HG03045 (cell line): ENCODE measurements at regions not wholly inside any gene's neighbourhood (a gene's known extent, or its start where the extent isn't known, plus 50 kb on each side); places are given as distances from the start of the nearest gene placed in this dataset.

Experiments used
- ATAC-seq: cut with Tn5 transposase; IDR thresholded peaks from one replicate; pipeline ENCODE4 v1.9.1; 2021; ENCODE audit warnings: mild to moderate bottlenecking, moderate library complexity; ENCODE audit not compliant: unreplicated experiment

DNA sequence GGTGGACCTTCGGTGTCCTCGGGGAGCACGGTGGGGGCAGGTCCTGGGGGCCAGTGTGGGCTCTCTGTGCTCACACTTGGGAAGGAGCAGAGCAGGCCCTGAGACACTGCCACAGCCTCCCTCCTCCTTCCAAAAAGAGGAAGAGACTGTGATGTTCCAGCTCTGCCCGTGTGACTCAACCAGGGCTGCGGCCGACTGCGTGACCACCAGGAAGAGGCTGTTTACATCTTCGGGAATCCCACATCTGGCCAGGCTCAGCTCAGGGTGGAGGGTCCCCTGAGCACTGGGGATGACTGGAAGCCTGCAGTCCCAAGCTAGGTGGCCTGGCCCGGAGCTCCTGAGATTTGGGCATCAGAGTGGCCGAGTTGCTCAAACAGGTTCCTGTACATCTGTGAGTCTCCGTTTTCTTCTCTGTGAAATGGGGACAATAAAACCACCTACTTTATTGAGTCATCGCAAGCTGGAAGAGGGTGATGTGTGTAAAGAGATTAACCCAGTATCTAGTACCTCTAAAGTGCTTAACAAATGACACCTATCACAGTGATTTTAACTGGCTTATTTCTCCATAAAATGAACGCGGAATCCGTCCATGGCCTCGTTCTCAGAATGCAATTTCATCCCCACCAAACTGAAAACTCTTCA, 242.1 kb downstream of the DLL1 start:
- ATAC-seq, result no peak

DNA sequence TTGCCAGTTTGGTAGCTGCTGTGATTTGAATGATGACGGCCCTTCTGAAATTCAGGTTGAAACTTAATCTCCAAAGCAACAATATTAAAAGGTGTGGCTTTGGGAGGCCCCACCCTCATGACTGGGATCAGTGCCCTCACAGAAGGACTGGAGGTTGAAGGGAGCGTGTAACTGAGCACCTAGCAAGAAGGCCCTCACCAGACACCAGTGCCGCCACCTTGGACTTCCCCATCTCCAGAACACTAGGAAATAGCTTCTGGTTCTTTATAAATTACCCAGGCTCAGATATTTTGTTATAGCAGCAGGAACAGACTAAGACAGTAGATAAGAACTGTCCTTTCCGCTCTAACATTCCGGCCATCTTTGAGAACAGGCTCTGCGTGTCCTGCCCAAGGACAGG, 243.1 kb downstream of the DLL1 start:
- no peak for ATAC-seq

DNA sequence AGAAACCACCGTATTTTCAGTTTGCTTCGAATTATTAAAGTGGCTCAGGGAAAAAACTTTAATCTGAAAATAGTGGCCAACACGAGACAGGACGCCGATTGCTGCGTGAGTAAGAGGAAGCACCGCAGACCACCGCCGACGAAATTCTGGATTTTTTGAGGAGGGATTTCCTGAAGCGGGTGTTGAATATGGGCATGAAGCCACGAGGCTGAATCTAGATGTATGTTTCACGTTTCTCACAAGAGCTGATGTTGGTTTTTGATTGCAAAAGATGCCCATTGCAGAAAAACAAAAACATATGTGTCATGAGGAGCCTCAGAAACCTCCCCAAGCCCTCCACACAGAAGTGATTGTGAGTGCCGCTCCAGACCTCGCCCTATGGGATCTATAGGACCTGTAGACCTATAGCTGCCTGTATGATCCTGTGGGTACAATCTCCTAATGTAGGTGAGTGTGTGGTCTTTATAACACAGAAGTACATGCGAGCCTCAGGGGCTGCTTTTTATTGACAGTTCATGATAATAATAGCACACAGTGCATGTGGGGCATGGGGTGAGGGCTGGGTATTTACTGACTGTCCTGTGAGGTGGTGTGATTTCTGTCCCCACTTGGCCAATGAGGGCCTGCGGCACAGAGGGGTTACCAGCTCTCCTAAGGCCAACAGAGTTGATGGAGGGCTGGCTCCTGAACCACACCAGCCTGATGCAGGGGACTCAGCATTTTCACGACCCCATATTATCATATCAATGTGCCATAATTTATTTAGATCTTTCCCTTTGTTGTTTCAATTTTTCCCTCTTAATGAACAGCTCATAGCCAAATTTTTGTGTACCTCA, 243.9 kb downstream of the DLL1 start:
- no peak for ATAC-seq

DNA sequence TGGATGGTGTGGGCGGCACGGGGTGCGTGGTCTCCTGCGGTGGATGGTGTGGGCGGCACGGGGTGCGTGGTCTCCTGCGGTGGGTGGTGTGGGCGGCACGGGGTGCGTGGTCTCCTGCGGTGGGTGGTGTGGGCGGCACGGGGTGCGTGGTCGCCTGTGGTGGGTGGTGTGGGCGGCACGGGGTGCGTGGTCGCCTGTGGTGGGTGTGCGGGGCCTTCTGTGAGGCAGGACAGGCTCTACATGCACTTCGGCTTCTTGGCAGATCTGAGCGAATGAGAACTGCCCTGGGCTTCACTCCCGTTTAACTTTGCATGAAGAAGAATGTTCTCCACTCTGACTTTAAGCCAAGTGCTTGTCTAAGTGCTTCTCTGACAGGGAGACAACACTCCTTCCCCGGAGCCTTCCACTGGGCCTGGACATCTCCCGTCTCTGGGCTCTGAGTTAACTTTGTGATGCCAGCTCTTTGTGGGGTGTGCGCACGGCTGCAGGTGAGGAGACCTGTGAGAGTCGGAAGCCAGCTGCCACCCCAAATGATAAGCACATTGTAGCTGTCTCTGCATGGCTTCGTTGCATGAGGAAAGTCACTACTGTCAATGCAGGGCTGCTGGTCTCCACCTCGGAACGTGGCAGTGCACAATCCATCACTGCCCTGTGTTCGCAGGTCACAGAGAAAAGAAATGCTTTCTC, 244.8 kb downstream of the DLL1 start:
- ATAC-seq, result no peak

DNA sequence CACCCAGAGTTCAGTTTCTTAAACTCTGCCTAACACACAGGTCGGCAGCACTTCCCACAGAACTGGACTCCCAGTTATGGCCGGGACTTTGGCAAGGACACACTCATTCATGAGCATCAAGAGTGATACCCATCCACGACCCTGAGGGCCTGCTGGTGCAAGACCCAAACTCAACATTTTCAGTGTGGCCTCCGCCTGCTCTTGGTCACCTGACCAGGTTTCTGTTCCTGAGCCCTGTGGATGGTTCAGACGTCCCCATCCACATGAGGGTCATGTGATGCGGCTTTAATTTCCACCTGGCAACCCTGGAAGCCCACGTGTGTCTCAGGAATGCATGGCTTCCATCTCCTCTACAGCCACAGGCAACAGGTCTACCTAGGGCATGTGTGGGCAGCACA, 245.3 kb downstream of the DLL1 start:
- ATAC-seq, result no peak

DNA sequence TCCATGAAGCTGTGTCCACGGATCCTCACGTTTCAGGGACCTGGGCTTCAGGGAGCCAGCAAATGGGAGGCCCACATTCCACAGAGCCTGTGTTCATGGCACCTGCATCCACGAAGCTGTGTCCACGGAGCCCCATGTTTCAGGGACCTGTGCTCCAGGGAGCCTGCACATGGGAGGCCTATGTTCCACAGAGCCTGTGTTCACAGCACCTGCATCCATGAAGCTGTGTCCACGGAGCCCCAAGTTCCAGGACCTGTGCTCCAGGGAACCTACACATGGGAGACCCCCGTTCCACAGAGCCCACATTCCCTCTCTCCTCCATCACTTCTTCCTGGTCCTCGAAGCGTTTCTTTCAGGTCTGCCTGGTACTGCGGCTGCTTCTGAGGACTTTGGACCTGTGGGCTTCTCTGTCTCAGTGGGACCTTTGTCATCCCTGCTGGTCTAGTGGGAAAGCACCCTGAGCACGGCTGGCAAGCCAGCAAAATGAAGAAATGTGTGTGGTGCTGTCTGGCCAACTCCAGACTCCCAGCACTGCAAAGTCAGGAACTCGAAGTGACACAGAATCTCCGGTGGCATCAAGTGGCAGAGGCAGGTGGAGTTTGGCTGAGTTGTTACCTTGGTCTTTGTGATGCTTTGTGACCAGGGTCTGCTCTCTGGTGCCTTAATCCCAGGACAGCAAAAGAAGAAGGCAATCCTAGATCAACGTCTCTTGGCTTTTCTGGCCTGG, 245.9 kb downstream of the DLL1 start:
- no peak for ATAC-seq

DNA sequence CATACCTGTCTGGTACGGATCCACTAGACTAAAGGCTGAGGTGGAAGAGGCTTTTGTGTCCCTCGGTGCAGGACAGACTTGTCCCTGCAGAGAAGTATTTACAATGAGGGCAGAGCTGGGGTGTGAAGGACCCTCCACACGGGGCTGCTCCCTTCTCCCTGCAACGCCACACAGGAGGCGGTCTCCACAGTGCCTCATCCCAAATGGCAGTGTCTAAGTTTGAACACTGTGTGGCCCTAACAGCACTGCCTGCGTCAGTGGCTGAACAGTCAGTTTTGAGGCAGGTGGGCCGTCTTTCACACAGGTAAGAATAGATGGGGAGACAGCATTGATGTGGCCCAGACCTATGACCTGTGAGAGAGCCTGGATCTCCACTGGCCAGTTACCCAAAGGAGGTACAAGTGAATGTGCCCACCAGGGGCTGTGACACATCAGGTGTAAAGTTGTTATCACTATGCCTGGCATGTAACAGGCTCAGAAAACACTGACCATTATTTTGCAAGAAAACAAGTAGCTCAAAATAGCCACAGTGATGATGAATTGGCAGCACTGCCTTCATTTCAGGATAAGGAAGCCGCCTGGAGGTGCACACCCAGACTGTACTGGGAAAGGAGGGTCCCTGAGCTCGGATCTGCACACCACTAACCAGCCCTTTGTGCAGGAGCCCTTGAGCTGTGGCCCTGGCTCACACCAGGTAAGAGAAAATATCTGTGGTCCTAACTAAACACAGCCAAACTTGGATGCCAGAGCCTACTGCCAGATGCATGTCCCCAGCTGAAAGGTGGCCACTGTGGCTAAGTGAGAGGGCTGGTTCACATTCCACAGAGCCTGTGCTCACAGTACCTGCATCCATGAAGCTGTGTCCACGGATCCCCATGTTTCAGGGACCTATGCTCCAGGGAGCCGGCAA, 246.7 kb downstream of the DLL1 start:
- no peak for ATAC-seq

DNA sequence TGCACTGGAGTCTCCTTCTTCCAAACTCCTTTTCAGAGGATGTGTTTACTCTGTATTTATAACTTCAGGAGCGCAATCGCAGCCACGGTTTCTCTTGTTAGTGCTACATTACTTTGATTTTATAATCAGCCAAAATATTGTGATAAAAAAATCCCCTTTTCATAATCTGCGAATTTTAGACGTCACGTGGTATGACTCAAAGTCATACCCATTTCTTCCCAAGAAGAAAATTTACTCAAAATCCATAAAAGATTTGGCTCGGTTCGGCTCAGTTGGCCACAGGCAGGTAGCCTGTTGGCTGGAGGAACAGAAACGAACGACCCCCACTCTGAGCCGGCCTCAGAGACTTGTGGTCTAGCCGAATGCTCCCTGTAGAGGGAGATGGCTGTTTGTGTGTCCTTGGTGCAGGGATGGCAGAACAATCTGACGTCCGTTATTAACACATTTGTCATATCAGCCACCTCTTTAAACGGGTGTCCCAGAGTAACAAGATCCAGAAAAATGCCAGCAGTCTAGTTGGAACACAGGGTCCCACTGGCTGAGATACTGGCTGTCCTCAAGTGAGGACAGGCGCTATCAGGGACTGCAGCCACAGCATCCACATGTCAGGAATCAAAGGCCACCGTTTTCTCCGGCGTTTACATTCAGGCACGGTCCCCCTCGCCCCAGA, 247.6 kb downstream of the DLL1 start:
- ATAC-seq, result no peak

DNA sequence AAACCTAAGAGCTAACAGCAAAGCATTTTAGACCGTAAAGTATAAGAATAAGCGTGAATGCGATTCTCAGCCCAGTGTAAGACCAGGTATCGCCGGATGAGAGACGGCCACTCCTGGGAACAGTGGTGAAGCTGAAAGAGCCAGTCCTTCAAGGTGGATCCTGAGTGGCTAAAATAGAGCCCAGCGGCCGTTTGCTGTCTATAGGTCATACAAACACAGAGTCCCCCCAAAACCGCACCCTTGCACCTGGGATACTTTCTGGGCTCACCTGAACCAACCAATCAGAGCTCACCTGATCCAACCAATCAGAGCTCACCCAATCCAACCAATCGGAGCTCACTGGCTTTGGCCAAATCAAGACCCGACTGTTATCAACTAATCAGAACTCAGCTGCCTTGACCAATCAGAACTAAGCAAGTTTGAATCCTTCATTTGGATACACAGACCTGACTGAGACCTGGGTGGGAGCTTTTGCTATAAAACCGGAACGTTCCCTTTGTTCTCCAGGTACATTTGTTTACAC, 248.2 kb downstream of the DLL1 start:
- ATAC-seq, result no peak

DNA sequence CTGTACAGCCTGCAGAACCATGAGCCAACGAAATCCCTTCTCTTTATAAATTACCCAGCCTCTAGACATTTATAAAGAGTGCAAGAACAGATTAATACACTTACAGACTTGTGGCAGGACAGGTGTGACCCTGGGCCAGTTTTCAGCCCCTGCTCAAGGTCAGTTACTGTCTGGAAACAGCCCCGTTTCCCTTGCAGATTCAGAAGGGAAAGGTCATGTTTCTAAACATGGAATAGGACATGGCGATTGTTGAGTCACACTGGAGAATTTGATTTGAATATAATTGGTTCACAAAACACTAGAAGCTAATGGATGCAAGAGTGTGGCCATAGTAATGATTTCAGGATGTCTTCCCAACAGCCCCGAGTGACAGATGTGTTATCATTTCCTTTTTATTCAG, 248.8 kb downstream of the DLL1 start:
- no peak for ATAC-seq

DNA sequence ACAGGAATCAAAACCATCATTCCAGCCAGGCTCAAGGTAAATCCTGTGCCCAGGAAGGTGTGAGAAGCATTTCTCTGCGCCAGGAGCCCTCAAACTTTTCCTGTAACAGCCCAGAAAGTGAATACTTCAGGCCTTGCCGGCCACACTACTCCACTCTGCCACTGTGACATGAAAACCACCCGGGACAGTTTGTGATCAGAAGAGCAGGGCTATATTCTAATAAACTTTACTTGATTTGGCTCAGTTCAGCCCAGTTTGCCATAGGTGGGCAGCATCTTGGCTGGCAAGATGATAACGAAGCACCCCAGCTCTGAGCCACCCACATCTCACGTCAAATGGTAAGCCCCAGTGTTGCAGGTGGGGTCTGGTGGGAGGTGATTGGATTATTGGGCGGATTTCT, 249.4 kb downstream of the DLL1 start:
- no peak for ATAC-seq

DNA sequence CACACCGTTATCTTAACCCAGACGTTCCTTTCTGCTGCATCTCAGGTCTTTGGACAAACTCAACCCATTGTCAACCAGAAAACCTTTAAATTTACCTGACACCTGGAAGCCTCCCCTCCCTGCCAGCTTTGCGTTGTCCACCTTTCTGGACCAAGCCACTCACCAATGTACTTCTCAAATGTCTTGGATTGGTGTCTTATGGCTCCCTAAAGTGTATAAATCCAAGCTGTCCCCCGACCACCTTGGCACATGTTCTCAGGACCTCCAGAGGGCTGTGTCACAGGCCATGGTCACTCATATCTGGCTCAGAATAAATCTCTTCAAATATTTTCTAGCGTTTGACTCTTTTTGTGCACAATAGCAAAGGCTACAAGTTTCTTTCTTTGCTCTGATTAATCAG, 250.0 kb downstream of the DLL1 start:
- no peak for ATAC-seq

DNA sequence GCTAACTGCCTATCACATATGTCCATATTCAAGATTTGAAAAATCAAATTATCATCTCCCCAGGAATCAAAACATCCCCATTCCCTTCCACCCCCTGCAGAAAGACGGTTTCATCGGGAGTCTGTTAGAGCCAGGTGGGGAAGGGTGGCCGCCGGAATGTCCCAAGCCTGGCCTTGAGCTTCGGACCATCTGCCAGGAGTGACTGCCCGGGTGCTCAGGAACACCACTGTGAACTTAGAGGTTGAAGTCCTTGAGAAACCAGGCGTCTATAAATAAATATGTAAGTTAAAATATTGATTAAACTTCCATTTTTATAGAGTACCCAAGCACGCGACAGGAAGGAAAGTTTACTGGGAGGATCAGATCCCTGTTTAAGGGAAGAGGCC, 250.8 kb downstream of the DLL1 start:
- ATAC-seq, result no peak

DNA sequence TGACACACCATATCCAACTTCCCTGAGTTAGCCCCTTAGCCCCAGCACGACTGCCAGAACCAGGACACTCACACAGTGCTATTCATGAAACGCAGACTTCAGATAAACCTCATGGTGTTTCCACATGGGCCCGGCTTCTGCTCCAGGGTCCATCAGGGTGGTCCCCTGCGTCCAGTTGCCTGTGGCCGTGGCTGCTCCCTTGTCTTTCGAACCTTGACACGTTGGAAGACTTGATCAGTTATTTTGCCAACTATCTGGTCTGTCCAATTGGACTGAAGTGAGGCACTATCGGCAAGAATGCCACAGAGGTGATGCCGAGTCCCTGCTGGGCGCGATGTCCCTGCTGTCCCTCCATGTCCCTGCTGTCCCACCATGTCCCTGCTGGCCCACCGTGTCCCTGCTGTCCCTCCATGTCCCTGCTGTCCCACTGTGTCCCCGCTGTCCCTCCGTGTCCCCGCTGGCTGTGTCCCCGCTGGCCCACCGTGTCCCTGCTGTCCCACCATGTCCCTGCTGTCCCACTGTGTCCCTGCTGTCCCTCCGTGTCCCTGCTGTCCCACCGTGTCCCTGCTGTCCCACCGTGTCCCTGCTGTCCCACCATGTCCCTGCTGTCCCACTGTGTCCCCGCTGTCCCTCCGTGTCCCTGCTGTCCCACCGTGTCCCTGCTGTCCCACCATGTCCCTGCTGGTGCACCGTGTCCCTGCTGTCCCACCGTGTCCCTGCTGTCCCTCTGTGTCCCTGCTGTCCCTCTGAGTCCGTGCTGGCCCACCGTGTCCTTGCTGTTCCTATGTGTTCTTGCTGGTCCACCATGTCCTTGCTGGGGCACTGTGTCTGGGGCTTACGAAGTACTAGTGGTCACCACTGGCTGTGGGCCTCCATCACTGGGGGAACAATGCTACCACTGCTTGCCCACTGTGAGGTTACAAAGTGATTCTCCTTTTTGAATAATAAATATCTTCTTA, 251.4 kb downstream of the DLL1 start:
- no peak for ATAC-seq

DNA sequence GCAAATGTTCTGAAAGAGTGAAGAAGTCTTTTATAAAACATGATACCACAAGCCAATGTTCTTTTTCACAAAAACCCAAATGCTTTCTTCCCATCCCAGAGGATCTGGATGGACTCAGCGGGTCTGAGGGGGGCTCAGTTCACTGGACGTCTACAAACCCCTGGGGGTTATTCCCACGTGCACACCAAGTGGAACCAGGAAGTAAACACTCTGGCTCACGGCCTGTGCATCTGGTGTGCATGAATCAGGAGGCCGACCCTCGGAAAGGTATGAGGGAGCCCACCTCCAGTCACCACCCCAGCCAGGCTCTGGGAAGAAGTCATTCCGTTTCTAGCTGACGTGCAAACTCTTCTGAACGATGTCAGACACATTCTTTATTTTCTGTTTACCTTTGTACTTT, 252.2 kb downstream of the DLL1 start:
- no peak for ATAC-seq

DNA sequence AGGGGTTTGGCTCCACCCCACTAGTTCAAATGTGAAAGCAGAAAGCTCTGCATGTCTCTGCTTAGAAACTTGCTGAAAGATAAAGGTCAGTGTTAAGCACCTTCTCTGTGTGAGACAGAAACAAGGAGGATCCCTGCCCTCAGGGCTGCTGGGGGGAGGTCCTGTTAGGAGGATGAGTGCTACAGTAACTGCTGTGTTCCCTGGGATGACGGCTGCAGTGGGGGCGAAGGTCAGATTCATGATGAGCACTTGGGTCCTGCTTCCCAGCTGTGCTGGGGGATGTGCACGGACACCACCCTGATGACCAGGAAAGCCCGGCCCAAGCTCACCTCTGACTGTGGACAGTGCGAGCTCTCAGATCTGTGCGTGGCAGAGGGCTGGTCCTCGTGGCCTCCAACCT, 252.6 kb downstream of the DLL1 start:
- no peak for ATAC-seq

DNA sequence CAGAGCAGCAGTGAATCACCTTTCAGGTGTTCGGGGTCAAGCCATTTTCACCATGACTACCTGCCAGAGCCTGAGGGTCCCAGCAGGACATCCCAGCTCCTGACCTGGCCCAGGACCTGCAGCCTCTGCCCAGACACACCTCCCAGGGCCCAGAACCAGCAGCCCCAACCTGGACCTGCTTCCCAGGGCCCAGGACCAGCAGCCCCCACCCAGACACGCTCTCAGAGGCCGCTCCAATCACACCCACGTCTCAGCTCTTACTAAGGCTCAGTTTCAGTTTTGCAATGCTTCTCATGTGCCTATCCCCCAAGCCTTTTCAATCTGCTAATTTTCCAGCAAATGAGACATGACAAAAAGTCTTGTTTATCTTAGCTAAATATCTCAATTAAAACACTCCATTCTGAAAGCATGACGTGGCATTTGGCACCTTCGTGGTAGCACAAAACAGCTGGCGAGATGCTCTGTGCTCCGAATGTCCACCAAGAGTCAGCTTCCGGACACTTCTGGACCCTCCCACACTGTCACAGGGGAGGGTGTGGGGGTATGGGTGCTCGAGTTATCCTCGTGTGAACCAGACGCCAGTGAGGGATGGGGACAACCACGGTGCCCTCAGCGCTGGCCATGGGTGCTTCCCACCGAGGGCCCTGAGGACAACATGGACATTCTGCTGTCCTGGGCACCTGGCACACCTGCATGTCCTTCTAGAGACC, 253.2 kb downstream of the DLL1 start:
- ATAC-seq, result no peak

DNA sequence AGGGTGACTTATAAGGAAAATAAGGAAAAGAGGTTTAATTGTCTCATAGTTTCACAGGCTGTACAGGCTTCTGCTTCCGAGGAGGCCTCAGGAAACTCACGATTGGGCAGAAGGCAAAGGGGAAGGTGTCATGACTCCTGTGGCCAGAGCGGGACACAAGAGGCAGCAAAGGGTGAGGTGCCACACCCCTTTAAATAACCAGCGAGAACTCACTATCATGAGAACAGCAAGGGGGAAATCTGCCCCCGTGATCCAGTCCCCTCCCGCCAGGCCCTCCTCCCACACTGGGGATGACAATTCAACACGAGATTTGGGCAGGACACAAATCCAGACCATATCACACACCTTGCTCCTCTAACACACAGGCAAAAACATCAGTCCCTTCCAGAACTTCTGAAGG, 254.0 kb downstream of the DLL1 start:
- no peak for ATAC-seq
